ENCODE measurements at regions not wholly inside any gene's neighbourhood (a gene's known extent, or its start where the extent isn't known, plus 50 kb on each side); places are given as distances from the start of the nearest gene placed in this dataset.

- TF ChIP-seq POLR2A (IDR thresholded peaks at IDR 0.05) (no peak), CTCF (IDR thresholded peaks at IDR 0.05) (no peak)
Observed at GRCh38 chr11:116244889-116245288, 527.9 kb downstream of the BUD13 start.
